IMR-90 (cell line): ENCODE measurements at regions not wholly inside any gene's neighbourhood (a gene's known extent, or its start where the extent isn't known, plus 50 kb on each side); places are given as distances from the start of the nearest gene placed in this dataset.
"Not testable (repeated sequence)": the region's sequence is repeated elsewhere in the genome, so short reads cannot be mapped to it uniquely, and the experiment has no call there.

Experiments
- ATAC-seq: fragments of 200-7000 bp; cut with Tn5 transposase; 2 replicates; pipeline ENCODE4 v1.9.1; 2020; ENCODE audit warnings: low read depth, mild to moderate bottlenecking, moderate library complexity
- BruUV-seq: library from RNA; stranded (reverse); fragments of 400-500 nt; replicated peaks from 2 replicates; lab custom pipeline; 2021; lab: Mats Ljungman, UMichigan
- CTCF ChIA-PET: fragments of 300-600 bp; formaldehyde crosslinking; extraction: SDS; loops from one replicate; lab custom pipeline; 2021; ENCODE audit warnings: antibody characterized with exemption; lab: Yijun Ruan, JAX
- POLR2A ChIA-PET: fragments of 300-600 bp; sonication (Branson Sonifier 250); formaldehyde crosslinking; loops from one replicate; lab custom pipeline; 2022; ENCODE audit warnings: antibody characterized with exemption; ENCODE audit not compliant: unreplicated experiment; lab: Charles Lee
- DNase-seq: peaks from one replicate; pipeline ENCODE4 v3.0.0; 2013
- H2AFZ ChIP-seq: replicated peaks from 2 replicates; pipeline ENCODE3; 2013; ENCODE audit warnings: low read length, mild to moderate bottlenecking; ENCODE audit not compliant: poor library complexity
- H2AK5ac ChIP-seq: 2 replicates; pipeline ENCODE4 v1.6.1; 2013; ENCODE audit warnings: low read depth, low read length, inconsistent platforms
- H2AK9ac ChIP-seq: replicated peaks from 2 replicates; pipeline ENCODE3; 2013; ENCODE audit warnings: mild to moderate bottlenecking, low read depth, low read length, moderate library complexity; ENCODE audit not compliant: poor library complexity
- H2BK120ac ChIP-seq: 2 replicates; pipeline ENCODE4 v1.6.1; 2013; ENCODE audit warnings: low read depth, low read length, inconsistent platforms
- H2BK15ac ChIP-seq: 3 replicates; pipeline ENCODE4 v1.6.1; 2013; ENCODE audit warnings: low read depth, low read length, inconsistent platforms
- H2BK20ac ChIP-seq: 2 replicates; pipeline ENCODE4 v1.6.1; 2013; ENCODE audit warnings: low read depth, mild to moderate bottlenecking, inconsistent platforms, low read length, moderate library complexity
- H2BK5ac ChIP-seq: 2 replicates; pipeline ENCODE4 v1.6.1; 2013; ENCODE audit warnings: mild to moderate bottlenecking, low read depth, low read length, inconsistent platforms; ENCODE audit not compliant: poor library complexity, severe bottlenecking
- H3K14ac ChIP-seq: replicated peaks from 2 replicates; pipeline ENCODE4 v1.6.1; 2013; ENCODE audit warnings: low read depth, low read length, inconsistent platforms
- H3K18ac ChIP-seq: 2 replicates; pipeline ENCODE4 v1.6.1; 2013; ENCODE audit warnings: low read depth, low read length, control low read depth
- H3K23ac ChIP-seq: 2 replicates; pipeline ENCODE4 v1.6.1; 2013; ENCODE audit warnings: low read depth, low read length, inconsistent platforms
- H3K27ac ChIP-seq: 2 replicates; pipeline ENCODE4 v1.5.1; 2013; ENCODE audit warnings: mild to moderate bottlenecking, control low read depth, low read length; ENCODE audit not compliant: insufficient read depth
- H3K27me3 ChIP-seq: 2 replicates; pipeline ENCODE4 v1.6.1; 2013; ENCODE audit warnings: low read length; ENCODE audit not compliant: control insufficient read depth, insufficient read depth
- H3K36me3 ChIP-seq: 2 replicates; pipeline ENCODE4 v1.6.1; 2013; ENCODE audit warnings: low read length, mixed read lengths; ENCODE audit not compliant: control insufficient read depth, insufficient read depth
- H3K4ac ChIP-seq: 2 replicates; pipeline ENCODE4 v1.6.1; 2013; ENCODE audit warnings: low read depth, low read length, inconsistent platforms
- H3K4me1 ChIP-seq: 2 replicates; pipeline ENCODE4 v1.6.1; 2013; ENCODE audit warnings: low read length, mixed read lengths; ENCODE audit not compliant: control insufficient read depth, insufficient read depth
- H3K4me2 ChIP-seq: 2 replicates; pipeline ENCODE4 v1.6.1; 2013; ENCODE audit warnings: low read depth, mild to moderate bottlenecking, control low read depth, low read length, moderate library complexity
- H3K4me3 ChIP-seq: 2 replicates; pipeline ENCODE4 v1.5.1; 2013; ENCODE audit warnings: low read depth, mild to moderate bottlenecking, control low read depth, low read length, moderate library complexity; ENCODE audit not compliant: insufficient read depth
- H3K56ac ChIP-seq: 2 replicates; pipeline ENCODE4 v1.6.1; 2013; ENCODE audit warnings: low read length, inconsistent platforms; ENCODE audit not compliant: insufficient read depth; ENCODE audit errors: extremely low read depth
- H3K79me1 ChIP-seq, 2 experiments: 2 replicates each; pipeline ENCODE4 v1.6.1; 2013; ENCODE audit warnings: low read length in 2 of 2, inconsistent platforms in 1 of 2, low read depth in 1 of 2
- H3K9ac ChIP-seq: 2 replicates; pipeline ENCODE4 v1.6.1; 2013; ENCODE audit warnings: low read depth, low read length, control low read depth
- H3K9me1 ChIP-seq: 2 replicates; pipeline ENCODE4 v1.6.1; 2013; ENCODE audit warnings: low read length, inconsistent platforms; ENCODE audit not compliant: insufficient read depth
- H3K9me3 ChIP-seq: 2 replicates; pipeline ENCODE4 v1.6.1; 2013; ENCODE audit warnings: low read length; ENCODE audit not compliant: control insufficient read depth, insufficient read depth
- H4K20me1 ChIP-seq: 2 replicates; pipeline ENCODE4 v1.6.1; 2013; ENCODE audit warnings: low read length, inconsistent platforms; ENCODE audit not compliant: insufficient read depth
- H4K5ac ChIP-seq: 2 replicates; pipeline ENCODE4 v1.6.1; 2013; ENCODE audit warnings: mild to moderate bottlenecking, low read depth, low read length, control low read depth
- H4K8ac ChIP-seq, 2 experiments: 2 replicates each; pipeline ENCODE4 v1.6.1; 2013; ENCODE audit warnings: low read depth in 2 of 2, low read length in 2 of 2, control low read depth in 1 of 2, inconsistent platforms in 1 of 2
- H4K91ac ChIP-seq: 2 replicates; pipeline ENCODE4 v1.6.1; 2013; ENCODE audit warnings: low read depth, low read length, inconsistent platforms; ENCODE audit not compliant: insufficient read depth
- WGBS, 2 experiments: methylation state at CpG; one replicate each; pipeline versions ENCODE4 v1.1.5 to v1.1.7; 2013; ENCODE audit warnings: missing lambda C conversion rate in 2 of 2; ENCODE audit not compliant: insufficient read length in 1 of 2; ENCODE audit errors: extremely low coverage in 2 of 2; 5-methylcytosine and 5-hydroxymethylcytosine counted together
- dilution Hi-C: fragments of 300-500 bp; cut with HindIII; formaldehyde crosslinking; loops from one replicate; pipeline ENCODE4 v1.14.3; 2018; ENCODE audit warnings: low sequenced_read_pairs; ENCODE audit not compliant: unreplicated experiment
- in situ Hi-C: fragments of 300-500 bp; cut with MboI; formaldehyde crosslinking; loops from 3 replicates; pipeline ENCODE4 v1.14.3; 2019; ENCODE audit warnings: low sequenced_read_pairs, inconsistent platforms, mixed read lengths
- intact Hi-C: fragments of 100-400 bp; cut with micrococcal nuclease; formaldehyde crosslinking; loops from 2 replicates; pipeline ENCODE4 v1.10.0; 2022

DNA sequence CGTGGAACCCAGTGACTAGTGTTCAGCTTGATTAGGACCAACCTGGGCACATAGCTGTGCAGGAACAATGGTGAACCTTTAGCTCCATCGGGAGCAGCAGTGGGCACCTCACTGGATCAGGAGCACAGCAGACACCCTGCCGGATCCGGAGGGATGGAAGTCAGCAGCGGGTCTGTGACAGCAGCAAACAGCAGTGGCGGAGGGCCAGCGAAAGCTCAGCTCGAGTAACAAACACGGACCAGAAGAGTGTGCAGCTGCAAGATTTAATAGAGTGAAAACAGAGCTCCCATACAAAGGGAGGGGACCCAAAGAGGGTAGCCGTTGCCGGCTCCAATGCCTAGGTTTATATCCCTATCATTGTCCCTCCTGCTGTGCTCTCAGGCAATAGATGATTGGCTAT, 66.8 kb upstream of the CSNK1A1L start:
- H4K5ac ChIP-seq, H3K14ac ChIP-seq, in situ Hi-C loops, H3K9ac ChIP-seq, H3K27ac ChIP-seq, H3K4me3 ChIP-seq, H4K20me1 ChIP-seq, H3K9me3 ChIP-seq, H2BK120ac ChIP-seq, H3K27me3 ChIP-seq, H2BK20ac ChIP-seq, intact Hi-C loops, H3K79me1 ChIP-seq, H3K9me1 ChIP-seq, H3K56ac ChIP-seq, dilution Hi-C loops, ATAC-seq, H3K36me3 ChIP-seq, CTCF ChIA-PET, H2BK15ac ChIP-seq, H3K4ac ChIP-seq, H2AFZ ChIP-seq, H2AK5ac ChIP-seq, BruUV-seq, H3K23ac ChIP-seq, H3K18ac ChIP-seq, POLR2A ChIA-PET, H3K4me1 ChIP-seq, H4K8ac ChIP-seq, H2AK9ac ChIP-seq, H3K4me2 ChIP-seq, H2BK5ac ChIP-seq, DNase-seq: not testable (repeated sequence)
- 0 out of 2 replicates have a peak overlapping the region, but pooled peaks have one; percentile 14 for H4K91ac ChIP-seq
- 75% methylated on average over 8 of the region's 11 CpGs; no CpG with 5 or more reads in 1 of the 2 experiments for WGBS, 2 experiments
